Fibroblast of lung (primary cell): ENCODE measurements at regions not wholly inside any gene's neighbourhood (a gene's known extent, or its start where the extent isn't known, plus 50 kb on each side); places are given as distances from the start of the nearest gene placed in this dataset.

ENCODE experiments used
- DNase-seq, 2 donors: peaks; one replicate each; pipeline versions ENCODE4 v3.0.0 to v3.0.0-alpha.2; 2010; ENCODE audit warnings: low read depth in 2 of 2
- H2AFZ ChIP-seq: 2 replicates; pipeline ENCODE4 v1.5.1; 2012; ENCODE audit warnings: low read length, control low read depth, inconsistent platforms
- H3K27ac ChIP-seq: 2 replicates; pipeline ENCODE4 v1.5.1; 2011; ENCODE audit warnings: low read length, control low read depth; ENCODE audit not compliant: insufficient read depth
- H3K27me3 ChIP-seq: 2 replicates; pipeline ENCODE4 v1.5.1; 2011; ENCODE audit warnings: mild to moderate bottlenecking, low read length; ENCODE audit not compliant: control insufficient read depth, insufficient read depth
- H3K36me3 ChIP-seq: 2 replicates; pipeline ENCODE4 v1.5.1; 2011; ENCODE audit warnings: low read length; ENCODE audit not compliant: control insufficient read depth, insufficient read depth
- H3K4me1 ChIP-seq: 2 replicates; pipeline ENCODE4 v1.5.1; 2011; ENCODE audit warnings: low read length; ENCODE audit not compliant: control insufficient read depth, insufficient read depth; ENCODE audit errors: extremely low read depth
- H3K4me2 ChIP-seq: 2 replicates; pipeline ENCODE4 v1.5.1; 2011; ENCODE audit warnings: low read length, control low read depth; ENCODE audit not compliant: insufficient read depth; ENCODE audit errors: extremely low read depth
- H3K4me3 ChIP-seq, 4 experiments: fragments of 200-600 bp in 1 of 4; sonication (generic) in 1 of 4; replicated peaks in 1 of 4; 2 replicates each; pipeline ENCODE4 v1.5.1; 2011 to 2016; ENCODE audit warnings: low read length in 4 of 4, low read depth in 3 of 4, mild to moderate bottlenecking in 3 of 4, control low read depth in 2 of 4, inconsistent platforms in 1 of 4, mixed read lengths in 1 of 4; ENCODE audit not compliant: insufficient read depth in 1 of 4; ENCODE audit errors: control extremely low read depth in 1 of 4
- H3K79me2 ChIP-seq: 2 replicates; pipeline ENCODE4 v1.5.1; 2012; ENCODE audit warnings: mild to moderate bottlenecking, low read length, inconsistent platforms; ENCODE audit not compliant: control insufficient read depth, insufficient read depth
- H3K9ac ChIP-seq: 2 replicates; pipeline ENCODE4 v1.5.1; 2011; ENCODE audit warnings: mild to moderate bottlenecking, low read length, control low read depth; ENCODE audit not compliant: insufficient read depth
- H3K9me3 ChIP-seq: 2 replicates; pipeline ENCODE4 v1.5.1; 2012; ENCODE audit warnings: low read depth, low read length; ENCODE audit not compliant: control insufficient read depth, insufficient read depth
- H4K20me1 ChIP-seq: 2 replicates; pipeline ENCODE4 v1.5.1; 2011; ENCODE audit warnings: low read length; ENCODE audit not compliant: control insufficient read depth, insufficient read depth; ENCODE audit errors: extremely low read depth
- EZH2 ChIP-seq: IDR thresholded peaks from 2 replicates; pipeline ENCODE4 v1.5.1; 2012; ENCODE audit warnings: low read length, control low read depth, mild to moderate bottlenecking; ENCODE audit errors: missing control alignments
- TF ChIP-seq, protein P1 (sequence below), 2 donors: IDR thresholded peaks in 1 of 2; conservative IDR thresholded peaks in 1 of 2; 1 replicate in 1 of 2; 2 replicates in 1 of 2; pipeline ENCODE4 v1.5.1; 2011 to 2012; ENCODE audit warnings: low read length in 2 of 2, control low read depth in 1 of 2, inconsistent platforms in 1 of 2, low read depth in 1 of 2, mild to moderate bottlenecking in 1 of 2

DNA sequence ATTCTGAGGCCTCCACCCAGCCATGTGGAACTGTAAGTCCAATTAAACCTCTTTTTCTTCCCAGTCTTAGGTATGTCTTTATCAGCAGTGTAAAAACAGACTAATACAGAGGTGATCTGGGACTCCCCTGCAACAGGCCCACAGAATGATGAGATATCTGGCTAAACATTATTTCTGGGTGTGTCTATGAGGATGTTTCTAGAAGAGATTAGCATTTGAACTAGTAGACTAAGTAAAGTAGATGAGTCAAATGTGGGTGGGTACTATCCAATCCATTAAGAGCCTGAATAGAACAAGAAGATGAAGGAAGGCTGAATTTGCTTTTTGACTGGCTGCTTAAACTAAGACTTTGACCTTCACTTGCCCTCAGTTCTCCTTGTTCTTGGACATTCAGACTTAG is 396.5 kb upstream of the LRRC7 start:
- Histone ChIP-seq H4K20me1 (no peaks in the 10 kb centered on the region), H3K4me3 (no peak overlapping the region), H3K27ac (no peak overlapping the region), H2AFZ (no peak overlapping the region), H3K4me2 (no peak overlapping the region), H3K9ac (no peak overlapping the region), H3K27me3 (no peaks in the 10 kb centered on the region), H3K4me1 (no peaks in the 10 kb centered on the region), H3K9me3 (no peaks in the 10 kb centered on the region), H3K36me3 (no peaks in the 10 kb centered on the region), H3K79me2 (no peaks in the 10 kb centered on the region)
- TF ChIP-seq, protein P1, sequence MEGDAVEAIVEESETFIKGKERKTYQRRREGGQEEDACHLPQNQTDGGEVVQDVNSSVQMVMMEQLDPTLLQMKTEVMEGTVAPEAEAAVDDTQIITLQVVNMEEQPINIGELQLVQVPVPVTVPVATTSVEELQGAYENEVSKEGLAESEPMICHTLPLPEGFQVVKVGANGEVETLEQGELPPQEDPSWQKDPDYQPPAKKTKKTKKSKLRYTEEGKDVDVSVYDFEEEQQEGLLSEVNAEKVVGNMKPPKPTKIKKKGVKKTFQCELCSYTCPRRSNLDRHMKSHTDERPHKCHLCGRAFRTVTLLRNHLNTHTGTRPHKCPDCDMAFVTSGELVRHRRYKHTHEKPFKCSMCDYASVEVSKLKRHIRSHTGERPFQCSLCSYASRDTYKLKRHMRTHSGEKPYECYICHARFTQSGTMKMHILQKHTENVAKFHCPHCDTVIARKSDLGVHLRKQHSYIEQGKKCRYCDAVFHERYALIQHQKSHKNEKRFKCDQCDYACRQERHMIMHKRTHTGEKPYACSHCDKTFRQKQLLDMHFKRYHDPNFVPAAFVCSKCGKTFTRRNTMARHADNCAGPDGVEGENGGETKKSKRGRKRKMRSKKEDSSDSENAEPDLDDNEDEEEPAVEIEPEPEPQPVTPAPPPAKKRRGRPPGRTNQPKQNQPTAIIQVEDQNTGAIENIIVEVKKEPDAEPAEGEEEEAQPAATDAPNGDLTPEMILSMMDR (conservative IDR thresholded peaks at IDR 0.05 in 1 of 2, IDR thresholded peaks at IDR 0.05 in 1 of 2; ENCODE audit: low read depth in 1 of 2, low read length in 2 of 2) = no peak
- TF ChIP-seq EZH2 = no peak
- peak in 1 of 2 donors; percentile 8 for DNase-seq

DNA sequence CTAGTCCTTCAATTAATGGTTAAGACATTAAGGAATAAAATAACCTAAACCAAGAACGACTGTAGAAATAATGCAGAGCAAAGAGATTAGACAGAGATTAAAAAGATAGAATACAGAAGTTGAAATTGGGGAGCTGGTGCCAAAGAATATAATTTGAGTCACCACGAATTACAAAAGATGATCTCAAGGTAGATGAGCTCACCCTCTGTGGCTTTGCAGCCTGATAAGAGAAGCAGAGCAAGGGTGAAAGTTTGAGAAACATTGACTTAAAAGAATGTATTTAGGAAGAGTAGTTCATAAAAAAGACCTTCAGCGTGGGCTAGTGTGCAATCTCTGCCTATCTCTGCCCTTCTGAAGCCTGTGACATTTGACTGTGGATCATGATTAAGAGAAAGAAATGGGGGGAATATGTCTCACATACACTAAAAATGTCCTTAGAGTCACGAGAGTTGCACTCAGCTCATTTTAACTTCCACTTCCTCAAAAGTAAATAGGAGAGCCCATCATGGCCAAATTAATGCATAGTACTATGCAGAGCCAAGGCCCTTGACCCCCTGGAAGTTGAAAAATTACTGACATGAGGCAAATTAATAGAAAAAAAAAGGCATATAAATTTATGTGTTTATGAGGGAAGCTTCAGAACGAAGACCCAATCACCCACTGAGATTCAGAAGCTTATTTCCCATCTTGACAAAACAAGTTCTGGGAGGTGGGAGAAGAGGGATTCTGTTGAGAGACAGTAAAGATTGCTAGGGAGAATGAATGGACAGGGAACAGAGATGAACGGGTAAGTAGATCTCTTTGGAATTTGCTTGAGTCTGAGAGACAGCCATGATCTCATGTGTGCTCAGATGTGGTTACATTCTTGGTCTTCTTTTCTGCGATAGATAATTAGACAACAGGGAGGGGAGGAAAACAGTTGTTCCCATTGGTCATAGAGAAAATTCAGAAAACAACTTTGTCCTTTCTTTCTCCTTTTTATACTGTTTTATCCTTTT is 395.4 kb upstream of the LRRC7 start:
- no peak overlapping the region for H3K4me2 ChIP-seq
- H3K36me3 ChIP-seq = no peaks in the 10 kb centered on the region
- no peaks in the 10 kb centered on the region for H3K9me3 ChIP-seq
- H3K4me1 ChIP-seq = no peaks in the 10 kb centered on the region
- peak; percentile 44 to 76 for DNase-seq
- H4K20me1 ChIP-seq = no peaks in the 10 kb centered on the region
- H3K4me3 ChIP-seq = no peak overlapping the region
- TF ChIP-seq, protein P1 (conservative IDR thresholded peaks at IDR 0.05 in 1 of 2, IDR thresholded peaks at IDR 0.05 in 1 of 2; ENCODE audit: low read depth in 1 of 2, low read length in 2 of 2) = no peak
- no peak for TF ChIP-seq EZH2
- no peak overlapping the region for H3K9ac ChIP-seq
- H2AFZ ChIP-seq = no peak overlapping the region
- no peak overlapping the region for H3K27ac ChIP-seq
- H3K27me3 ChIP-seq = no peaks in the 10 kb centered on the region
- H3K79me2 ChIP-seq = no peaks in the 10 kb centered on the region

DNA sequence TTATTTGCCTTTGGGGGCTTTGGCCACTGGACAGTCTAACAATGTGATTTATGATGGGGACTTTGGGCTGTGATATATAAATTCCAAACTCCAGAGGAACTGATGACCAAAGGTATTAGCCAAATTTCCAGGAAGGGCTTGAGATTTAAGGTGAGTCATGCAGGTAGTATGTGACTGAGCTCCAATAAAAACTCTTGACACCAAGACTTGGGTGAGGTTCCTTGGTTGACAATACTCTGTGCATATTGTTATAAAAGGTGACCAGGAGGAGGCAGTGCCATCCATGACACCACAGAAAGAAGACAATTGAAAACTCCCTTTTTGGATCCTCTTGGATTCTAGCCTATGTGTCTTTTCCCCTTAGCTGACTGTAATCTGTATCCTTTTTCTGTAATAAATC is 392.7 kb upstream of the LRRC7 start:
- H3K9me3 ChIP-seq = no peaks in the 10 kb centered on the region
- no peak overlapping the region for H3K9ac ChIP-seq
- H3K27me3 ChIP-seq = no peaks in the 10 kb centered on the region
- H3K27ac ChIP-seq = no peak overlapping the region
- TF ChIP-seq, protein P1 (conservative IDR thresholded peaks at IDR 0.05 in 1 of 2, IDR thresholded peaks at IDR 0.05 in 1 of 2; ENCODE audit: low read depth in 1 of 2, low read length in 2 of 2) = no peak
- no peak for TF ChIP-seq EZH2
- DNase-seq = no peak
- H3K79me2 ChIP-seq = no peaks in the 10 kb centered on the region
- no peaks in the 10 kb centered on the region for H3K36me3 ChIP-seq
- no peaks in the 10 kb centered on the region for H4K20me1 ChIP-seq
- H3K4me1 ChIP-seq = no peaks in the 10 kb centered on the region
- H3K4me2 ChIP-seq = no peak overlapping the region
- H3K4me3 ChIP-seq = no peak overlapping the region
- no peak overlapping the region for H2AFZ ChIP-seq
